HPDE6-E6E7 (cell line): ENCODE measurements at regions not wholly inside any gene's neighbourhood (a gene's known extent, or its start where the extent isn't known, plus 50 kb on each side); places are given as distances from the start of the nearest gene placed in this dataset.

ENCODE experiments used
- DNase-seq: peaks from one replicate; pipeline ENCODE4 v3.0.0; 2011; ENCODE audit warnings: missing footprints; ENCODE audit errors: extremely low spot score

DNA sequence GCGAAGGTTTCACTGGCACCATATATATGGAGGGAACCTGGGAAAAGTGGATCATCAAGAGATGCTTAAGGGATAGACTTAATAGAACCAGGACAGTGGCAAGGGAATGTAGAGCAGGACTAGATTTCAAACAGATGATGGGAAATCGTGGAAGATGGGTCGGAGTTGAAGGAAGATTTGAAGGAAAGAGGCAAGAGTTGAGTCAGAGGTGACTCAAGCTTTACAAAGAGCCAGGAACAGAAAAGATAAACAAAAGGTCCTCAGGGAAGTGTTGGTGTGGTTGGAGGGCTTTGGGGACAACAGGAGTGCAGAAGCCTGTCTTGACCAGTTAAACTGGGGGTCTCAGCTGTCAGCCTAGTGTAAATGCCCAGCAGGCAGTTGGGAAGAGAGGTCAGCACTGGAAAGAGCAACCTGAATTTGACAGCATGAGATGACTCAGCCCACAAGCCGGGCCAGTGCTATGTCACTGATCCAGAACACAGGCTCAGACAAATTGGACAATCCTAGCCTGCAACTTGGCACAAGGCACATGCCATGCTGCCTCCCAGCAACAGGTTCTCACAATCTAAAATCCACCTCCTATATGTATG lies 230.5 kb downstream of the IDS start:
- no peak for DNase-seq

DNA sequence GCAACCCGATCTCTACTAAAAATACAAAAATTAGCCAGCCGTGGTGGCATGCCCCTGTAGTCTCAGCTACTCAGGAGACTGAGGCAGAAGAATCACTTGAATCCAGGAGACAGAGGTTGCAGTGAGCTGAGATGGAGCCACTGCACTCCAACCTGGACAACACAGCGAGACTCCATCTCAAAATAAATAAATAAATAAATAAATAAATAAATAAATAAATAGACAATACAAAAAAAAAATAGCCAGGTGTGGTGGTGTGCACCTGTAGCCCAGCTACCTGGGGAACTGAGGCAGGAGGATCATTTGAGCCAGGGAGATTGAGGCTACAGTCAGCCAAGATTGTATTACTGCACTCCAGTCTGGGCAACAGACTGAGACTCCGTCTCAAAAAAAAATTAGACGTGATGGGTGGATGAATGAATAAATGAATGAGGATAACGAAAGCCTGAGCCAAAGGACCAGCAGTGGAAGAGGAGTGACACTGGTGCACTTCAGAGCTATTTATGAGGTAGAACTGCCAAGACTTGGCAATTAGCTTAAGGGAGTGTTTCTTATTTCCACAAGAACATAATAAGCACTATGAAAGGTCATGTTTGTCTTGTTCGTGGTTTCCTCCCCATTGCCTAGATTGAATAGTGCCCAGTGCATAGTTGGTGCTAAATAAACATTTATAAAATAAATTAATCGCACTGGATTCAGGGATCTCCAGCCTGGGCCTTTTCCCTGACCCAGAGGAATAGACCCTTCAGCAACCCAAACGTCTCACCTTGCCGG lies 232.2 kb downstream of the IDS start:
- DNase-seq: no peak

DNA sequence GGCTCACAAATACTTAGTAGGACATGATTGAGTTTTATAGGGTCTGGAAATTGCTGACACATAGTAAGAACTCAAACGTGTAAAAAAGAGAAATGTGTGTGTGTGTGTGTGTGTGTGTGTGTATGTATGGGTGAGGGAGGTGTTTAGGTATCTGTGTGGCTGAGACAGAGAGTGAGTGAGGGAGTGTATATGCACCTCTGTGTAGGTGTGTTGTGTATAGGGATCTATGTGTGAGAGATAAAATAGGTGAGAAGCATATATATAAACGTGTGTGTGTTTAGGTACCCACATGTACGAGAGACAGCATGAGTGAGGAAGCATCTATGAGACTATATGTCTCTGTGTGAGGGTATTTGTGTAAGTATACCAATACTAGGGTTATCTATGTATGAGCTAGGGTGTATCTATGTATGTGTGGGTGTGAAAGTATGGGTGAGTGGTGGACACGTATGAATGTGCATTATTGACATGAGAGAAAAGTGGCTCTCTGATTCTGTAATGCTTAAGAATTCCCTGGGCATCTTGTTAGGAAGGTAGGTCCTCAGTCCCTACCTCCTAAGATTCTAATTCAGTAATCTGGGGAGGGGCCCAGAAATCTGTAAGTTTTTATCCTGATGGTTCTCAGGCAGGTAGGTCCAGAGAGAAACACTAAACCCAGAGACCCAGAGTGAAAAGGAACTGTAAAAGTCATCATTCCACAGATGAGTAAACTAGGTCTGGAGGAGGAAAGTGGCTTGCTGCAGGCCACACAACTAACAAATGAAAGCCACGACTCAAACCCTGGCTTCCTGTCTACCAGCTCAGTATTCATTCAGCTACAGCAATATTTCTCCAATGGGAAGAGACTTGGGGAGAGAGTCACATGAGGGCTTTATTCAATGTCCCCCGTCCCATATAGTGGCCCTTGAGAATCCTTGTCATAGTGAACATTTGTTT lies 237.0 kb downstream of the IDS start:
- no peak for DNase-seq

DNA sequence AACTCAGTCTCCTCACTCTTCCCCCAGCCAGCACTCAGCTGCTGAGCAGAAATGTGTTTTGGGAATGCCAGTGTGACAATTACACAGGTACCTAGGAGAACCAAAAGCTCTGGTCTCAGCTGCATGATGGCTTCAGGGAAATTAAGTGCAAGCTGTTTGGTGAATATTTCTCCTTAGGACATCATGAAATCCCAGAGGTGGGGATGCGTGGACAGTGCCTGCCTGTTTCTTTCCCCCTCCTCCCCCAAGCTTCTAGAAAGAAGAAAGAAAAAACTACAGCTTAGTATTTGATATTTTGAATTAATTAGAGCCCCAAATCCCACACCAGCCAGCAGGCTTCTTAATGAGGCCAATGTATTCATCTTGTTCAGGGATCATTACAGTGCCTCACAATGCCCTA lies 243.0 kb downstream of the IDS start:
- DNase-seq: no peak

DNA sequence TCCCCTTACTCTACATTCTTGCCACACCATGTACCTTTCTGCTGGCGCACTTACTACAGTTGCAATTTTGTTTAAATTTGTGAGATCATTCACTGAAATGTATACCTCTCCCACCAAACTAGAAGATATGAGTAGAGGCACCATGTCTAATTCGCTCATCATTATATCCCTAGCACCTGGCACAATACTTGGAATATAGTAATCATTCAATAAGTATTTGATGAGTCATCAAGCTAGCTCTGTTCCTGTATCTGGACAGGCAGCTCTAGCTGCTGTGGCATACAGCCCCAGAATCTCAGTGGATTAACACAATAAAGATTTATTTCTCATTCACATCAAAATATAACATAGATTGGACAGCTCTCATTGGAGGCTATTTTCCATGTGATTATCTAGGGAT lies 245.9 kb downstream of the IDS start:
- DNase-seq: no peak

DNA sequence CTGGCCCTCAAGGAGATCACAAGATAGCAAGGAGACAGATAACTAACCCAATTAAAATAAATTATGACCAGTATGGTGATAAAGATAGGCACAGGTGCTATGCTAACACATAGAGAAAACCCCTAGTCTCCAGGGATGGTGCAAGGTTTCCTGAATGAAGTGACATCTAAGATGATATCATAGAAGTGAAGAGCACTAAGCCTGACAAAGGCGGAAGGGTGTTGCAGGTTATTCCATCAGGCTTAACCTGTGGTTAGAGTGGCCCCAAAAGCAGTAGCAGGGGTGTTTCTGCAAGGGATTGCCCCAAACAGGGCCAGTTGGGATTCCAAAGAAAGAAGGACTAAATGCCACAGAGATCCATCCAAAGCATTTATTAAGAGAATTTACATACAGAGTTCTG lies 249.2 kb downstream of the IDS start:
- no peak for DNase-seq

DNA sequence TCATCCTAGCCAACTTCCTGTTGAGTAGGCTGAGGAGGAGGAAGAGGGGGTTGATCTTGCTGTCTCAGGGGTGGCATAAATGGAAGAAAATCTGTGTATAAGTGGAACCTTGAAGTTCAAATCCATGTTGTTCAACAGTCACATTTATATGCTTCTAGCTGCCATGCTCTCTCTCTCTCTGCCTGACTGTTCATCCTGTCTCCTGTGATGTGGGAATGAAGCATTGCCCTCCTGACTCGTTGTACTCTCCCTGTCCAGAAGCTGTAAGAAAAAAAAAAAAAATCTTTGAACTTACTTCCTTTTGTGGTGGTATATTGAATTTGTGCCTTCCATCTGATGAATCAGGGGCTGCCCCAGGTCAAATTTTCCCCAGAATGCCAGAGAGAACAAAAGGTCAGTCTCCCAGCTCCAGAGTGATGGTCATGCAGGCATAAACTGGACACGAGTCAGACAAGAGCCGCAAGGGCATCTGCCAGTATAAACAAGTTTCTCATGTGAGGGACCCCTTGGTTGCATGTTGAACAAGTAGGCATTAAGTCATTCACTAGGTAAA lies 257.0 kb downstream of the IDS start:
- DNase-seq: no peak

DNA sequence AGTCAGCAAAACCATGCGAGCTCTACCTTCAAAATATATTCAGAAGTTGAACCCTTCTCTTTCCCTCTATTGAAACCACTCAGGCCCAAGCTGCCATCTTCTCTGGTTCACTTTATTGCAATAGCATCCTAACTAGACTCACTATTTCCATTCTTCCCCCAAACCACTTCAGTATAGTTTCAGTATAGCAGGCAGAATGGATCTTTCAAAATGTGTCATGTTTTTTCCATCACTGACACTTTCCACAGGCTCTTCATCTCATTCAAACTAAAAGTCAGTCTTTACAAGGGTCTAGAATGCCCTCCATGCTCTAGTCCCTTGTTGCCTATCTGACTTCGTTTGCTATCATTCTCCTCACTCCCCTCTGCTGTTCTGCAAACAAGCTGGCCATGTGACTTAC lies 274.4 kb downstream of the IDS start:
- DNase-seq: no peak

DNA sequence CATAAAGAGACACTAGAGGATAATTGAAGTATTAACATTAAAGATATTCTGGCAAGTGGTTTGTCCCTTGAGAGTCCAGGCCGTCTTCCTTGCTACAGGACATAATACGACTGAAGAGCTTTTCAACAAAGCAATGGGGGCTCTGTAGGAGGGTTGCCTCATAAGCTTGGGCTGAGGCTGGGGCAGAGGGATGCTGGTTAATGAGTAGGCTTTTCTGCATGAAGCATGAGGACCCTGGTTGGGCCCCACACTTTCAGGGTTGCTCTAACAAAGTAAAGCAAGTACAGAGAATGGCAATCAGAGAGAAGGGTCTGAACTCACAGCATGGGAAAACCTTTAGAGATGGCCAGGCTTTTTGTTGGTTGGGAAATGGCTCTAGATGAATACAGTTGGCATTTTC lies 281.3 kb downstream of the IDS start:
- DNase-seq: no peak

DNA sequence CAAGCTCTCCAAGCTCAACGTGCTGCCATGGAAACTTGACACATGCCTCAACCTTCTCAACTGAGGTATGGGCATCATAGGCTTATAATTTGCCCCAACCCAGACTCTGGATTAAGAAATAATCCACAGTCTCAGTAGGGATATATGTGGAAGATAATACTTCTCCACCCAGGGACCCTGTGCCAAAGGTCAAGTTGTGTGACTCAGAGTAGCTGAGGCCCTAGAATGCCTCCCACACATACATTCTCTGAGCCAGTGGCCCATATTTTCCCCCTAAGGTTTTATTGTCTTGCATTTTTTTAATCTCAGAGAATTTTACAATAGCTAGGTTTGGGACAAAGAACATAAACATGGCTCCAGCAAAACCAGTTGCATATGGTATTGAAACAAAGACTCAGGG lies 283.1 kb downstream of the IDS start:
- DNase-seq: no peak

DNA sequence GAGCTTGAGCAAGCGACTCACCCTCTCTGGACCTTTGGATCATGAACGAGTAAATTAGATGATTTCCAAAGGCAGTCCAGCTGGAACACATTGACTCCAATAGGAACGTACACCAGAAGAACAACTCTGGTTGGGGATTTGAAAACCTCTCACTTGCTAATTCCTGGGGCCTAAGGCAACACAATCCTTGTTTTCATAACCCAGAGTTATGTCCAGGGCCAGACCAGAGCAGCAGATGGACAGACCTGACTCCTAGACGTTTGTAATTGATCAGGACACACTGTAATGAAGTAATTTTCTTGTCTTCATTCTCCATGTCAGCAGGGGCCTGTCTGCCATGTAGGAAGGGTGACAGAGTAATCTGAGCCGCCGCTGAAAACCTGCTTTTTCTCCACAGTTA lies 283.9 kb downstream of the IDS start:
- DNase-seq: no peak

DNA sequence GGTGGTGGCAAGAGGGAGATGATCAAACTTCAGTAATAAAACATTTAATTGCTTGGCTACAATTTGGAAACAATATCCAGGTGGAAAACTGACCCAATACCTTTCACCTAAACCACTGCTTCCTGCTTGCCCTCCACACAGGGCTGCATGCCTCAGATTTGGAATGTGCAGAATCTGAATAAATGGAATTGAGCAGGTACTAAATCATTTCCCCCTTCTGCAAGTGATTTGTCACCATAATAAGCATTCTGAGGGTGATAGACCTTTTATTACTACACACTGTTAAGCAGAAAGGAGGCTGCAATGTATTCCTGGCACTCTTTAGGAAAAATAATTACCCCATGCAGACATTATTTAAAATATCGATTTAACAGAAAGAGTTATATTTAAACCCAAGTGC lies 291.8 kb downstream of the IDS start:
- no peak for DNase-seq

DNA sequence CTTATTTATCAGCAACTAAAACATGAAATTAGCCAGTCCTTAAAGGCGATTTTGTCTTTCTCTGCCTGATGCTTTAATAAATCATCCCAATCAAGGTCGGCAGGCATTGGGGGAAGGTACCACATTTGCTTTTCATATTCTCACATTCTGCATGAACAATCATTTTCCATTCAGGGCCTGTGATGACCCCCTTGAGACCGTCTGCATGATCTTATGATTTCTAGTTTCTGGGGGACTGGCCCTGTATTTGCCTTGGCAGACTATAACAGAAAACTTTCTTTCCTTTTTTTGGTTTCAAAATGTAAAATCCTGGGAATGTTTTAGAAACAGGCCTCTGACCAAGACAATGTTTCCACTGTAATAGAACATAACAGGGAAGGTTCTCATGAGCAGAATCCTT lies 296.8 kb downstream of the IDS start:
- no peak for DNase-seq

DNA sequence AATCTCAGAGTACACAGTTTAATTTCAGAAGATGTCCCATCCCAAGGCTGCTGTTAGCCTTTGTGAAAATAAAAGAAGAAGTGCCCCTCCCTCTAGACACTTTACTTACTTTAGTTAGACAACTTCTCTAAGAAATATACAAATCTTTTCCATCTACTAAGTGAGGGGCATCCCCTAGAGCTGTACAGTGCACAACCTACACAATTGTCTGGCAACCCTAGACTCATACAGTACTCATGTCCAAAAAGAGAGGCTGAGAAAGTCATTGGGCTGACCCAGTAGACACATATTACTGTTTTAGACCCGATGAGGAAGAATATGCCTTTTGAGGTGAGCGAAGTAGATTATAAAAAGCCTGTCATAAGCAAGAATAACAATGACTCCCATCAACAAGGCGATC lies 297.6 kb downstream of the IDS start:
- DNase-seq: no peak

DNA sequence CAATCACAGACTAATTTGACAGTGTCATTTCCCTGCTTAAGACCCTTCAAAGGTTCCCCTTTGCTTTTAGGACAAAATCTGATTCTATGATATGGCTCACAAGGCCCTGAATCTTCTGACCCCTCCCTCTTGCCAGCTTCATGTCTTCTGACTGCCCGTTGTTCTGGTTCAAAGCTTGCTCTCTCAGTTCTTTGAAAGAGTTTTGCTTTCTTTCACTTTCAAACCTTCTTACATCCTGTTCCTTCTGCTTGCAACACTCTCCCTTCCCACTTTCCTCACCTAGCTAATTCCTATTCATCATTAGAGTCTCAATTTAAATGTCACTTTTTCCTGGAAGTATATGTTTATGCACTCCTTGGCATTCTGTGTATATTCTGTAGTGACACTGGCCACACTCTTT lies 299.2 kb downstream of the IDS start:
- DNase-seq: no peak

DNA sequence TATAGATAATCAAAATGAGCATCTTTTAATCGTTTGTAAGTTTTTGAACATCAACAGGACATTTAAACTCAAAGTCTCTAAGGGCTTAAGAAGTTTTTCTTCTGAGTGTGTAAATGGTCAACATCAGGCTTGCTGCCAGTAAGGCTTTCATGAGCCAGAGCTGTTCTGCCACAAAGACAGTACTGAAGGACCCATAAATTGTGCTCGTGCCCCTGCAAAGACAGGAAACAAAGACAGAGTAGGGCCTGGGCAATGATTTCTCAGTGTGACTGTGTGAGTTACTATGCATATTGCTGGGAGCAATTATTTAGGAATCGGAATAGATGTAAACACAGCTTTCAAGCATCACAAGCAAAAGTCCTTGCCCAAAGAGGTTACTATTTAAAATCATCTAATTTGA lies 300.0 kb downstream of the IDS start:
- DNase-seq: no peak

DNA sequence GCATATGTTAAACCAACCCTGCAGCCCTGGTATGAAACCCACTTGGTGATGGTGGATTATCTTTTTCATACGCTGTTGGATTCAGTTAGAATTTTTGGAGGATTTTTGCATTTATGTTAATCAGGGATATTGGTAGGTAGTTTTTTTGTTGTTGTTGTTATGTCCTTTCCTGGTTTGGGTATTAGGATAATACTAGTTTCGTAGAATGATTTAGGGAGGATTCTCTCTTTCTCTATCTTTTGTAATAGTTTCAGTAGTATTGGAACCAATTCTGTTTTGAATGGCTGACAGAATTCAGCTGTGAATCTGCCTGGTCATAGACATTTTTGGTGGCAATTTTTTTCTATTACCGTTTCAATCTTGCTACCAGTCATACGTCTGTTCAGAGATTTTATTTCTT lies 305.4 kb downstream of the IDS start:
- DNase-seq: no peak

DNA sequence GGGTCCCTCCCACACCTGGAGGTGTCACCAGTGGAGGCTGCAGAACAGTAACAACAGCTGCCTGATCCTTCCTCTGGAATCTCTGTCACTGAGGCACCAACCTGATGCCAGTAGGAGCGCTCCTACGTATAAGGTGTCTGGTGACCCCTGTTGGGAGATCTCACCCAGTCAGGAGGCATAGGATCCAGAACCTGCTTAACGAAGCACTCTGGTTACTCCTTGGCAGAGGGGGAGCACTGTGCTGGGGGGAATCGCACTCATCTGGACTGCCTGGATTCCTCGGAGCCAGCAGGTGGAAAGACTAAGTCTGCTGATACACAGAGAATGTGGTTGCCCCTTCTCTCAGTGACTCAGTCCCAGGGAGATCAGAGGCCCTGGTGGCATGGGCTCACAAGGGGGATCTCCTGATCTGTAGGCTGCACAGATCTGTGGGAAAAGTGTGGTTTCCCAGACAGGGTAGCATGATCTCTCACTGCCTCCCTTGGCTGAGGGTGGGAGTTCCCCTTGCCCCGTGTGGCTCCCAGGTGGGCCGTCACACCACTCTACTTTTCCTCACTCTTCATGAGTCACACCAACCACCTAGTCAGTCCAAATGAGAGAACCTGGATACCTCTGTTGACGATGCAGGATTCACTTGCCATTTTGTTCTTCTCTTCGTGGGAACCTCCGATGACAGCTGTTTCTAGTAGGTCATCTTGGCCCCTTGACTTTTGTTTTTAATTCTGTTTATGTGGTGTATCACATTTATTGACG lies 305.9 kb downstream of the IDS start:
- DNase-seq: no peak

DNA sequence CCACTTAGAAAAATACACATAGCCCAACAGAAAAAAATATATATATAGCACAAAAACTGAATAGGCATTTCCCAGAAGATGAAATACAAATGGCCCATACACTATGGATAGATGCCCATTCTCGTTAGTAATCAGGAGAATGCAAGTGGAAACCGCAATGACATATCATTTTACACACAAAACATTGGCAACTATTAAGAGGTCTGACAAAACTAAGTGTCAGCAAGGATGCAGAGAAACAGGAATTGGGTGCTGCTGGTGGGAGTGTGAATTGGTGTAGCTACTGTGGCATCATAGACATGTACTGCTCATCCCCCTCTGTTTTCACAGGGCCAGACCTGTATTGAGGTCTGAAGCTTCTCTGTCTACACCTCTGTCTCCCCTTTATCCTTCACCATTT lies 320.0 kb downstream of the IDS start:
- DNase-seq: no peak

DNA sequence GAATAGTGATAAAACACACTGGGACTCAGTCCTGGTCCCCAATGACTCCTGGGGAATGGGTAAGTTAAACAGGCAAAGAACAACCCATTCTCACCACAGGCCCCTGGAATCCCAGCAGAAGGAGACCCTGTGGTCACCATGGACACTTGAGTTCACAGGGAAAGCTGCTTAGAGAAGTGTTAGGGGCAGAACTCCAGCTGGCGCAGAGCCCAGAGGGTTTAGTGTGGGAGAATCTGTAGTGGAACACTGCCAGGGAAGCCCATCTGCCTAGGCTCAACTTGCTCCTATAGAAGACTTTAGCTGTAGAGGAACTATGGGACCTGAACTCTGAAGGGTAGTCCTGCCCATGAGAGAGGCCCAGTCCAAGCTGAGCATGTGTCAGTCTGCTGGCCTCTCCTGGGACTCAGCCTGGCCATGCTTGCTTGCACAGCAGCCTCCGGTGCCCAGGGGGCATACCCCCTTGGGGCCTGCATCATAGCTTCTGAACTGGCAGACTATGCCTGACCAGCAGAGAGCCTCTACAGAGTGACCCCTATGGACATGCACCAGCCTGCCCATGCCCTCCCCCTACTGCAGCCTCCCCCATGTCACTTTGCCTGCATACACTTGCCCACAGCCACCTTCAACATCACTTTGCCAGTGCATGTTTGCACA lies 343.5 kb downstream of the IDS start:
- DNase-seq: no peak

DNA sequence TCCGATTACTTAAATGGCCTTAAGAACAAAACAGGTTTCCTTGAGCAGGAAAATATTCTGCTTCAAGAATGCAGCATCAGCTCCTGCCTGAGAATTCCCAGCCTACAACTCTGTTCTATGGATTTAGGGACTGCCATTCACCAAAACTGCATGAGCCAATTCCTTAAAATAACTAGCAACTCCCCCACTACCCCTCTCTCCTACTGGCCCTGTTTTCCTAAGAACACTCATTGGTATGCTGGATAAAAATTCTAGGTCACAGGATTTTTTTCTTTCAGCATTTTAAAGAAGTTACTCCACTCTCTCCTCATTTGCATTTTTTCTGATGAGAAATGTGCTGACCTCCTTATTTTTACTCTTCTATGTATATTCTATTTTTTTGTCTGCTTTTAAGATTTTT lies 347.1 kb downstream of the IDS start:
- DNase-seq: no peak
